ENCODE measurements at regions not wholly inside any gene's neighbourhood (a gene's known extent, or its start where the extent isn't known, plus 50 kb on each side); places are given as distances from the start of the nearest gene placed in this dataset.

- Histone ChIP-seq H3K9me3 (no peaks in the 10 kb centered on the region), H3K27me3 (replicated peaks; ENCODE audit: control insufficient read depth, insufficient read depth, low read length) (no peaks in the 10 kb centered on the region; the same call in 1 of the 2 replicates), H3K4me1 (no peaks in the 10 kb centered on the region), H3K4me3 (ENCODE audit: low read depth, low read length) (no peak overlapping the region), H3K36me3 (ENCODE audit: control insufficient read depth, insufficient read depth, low read length) (no peaks in the 10 kb centered on the region)
- Mint-ChIP-seq H3K27me3 (ENCODE audit: insufficient read depth, unreplicated experiment) (no peaks in the 10 kb centered on the region), H3K36me3 (ENCODE audit: insufficient read depth, unreplicated experiment) (no peaks in the 10 kb centered on the region), H3K27ac (ENCODE audit: unreplicated experiment) (no peak overlapping the region), H3K4me3 (ENCODE audit: unreplicated experiment) (no peak overlapping the region), H3K9me3 (ENCODE audit: unreplicated experiment) (no peaks in the 10 kb centered on the region), H3K4me1 (ENCODE audit: low read depth, unreplicated experiment) (no peaks in the 10 kb centered on the region)
- no TSS peak for BruUV-seq (replicated peaks)
- CTCF ChIA-PET: no interaction called here
- intact Hi-C loops (cut with micrococcal nuclease; ENCODE audit: unreplicated experiment): no loop called here
- no peak for DNase-seq
- POLR2A ChIA-PET: no interaction called here
- no peak for TF ChIP-seq CTCF (IDR thresholded peaks at IDR 0.05; ENCODE audit: insufficient read depth in 1 of 2, low read depth in 1 of 2, low read length in 1 of 2, severe bottlenecking in 1 of 2, unreplicated experiment in 1 of 2)
Measured at GRCh38 chr2:234603619-234604018, 106.7 kb upstream of the ARL4C start.

- ChIA-PET POLR2A (no interaction called here), CTCF (no interaction called here)
- H3K4me3 ChIP-seq (ENCODE audit: low read depth, low read length): no peak overlapping the region
- no peaks in the 10 kb centered on the region for H3K4me1 ChIP-seq
- H3K36me3 Mint-ChIP-seq (ENCODE audit: insufficient read depth, unreplicated experiment): no peaks in the 10 kb centered on the region
- no peaks in the 10 kb centered on the region for H3K9me3 Mint-ChIP-seq (ENCODE audit: unreplicated experiment)
- H3K4me1 Mint-ChIP-seq (ENCODE audit: low read depth, unreplicated experiment): no peaks in the 10 kb centered on the region
- no peaks in the 10 kb centered on the region for H3K36me3 ChIP-seq (ENCODE audit: control insufficient read depth, insufficient read depth, low read length)
- no peaks in the 10 kb centered on the region for H3K9me3 ChIP-seq
- H3K4me3 Mint-ChIP-seq (ENCODE audit: unreplicated experiment): no peak overlapping the region
- no peaks in the 10 kb centered on the region for H3K27me3 ChIP-seq (replicated peaks; ENCODE audit: control insufficient read depth, insufficient read depth, low read length)
- H3K27me3 Mint-ChIP-seq (ENCODE audit: insufficient read depth, unreplicated experiment): no peaks in the 10 kb centered on the region
- BruUV-seq (replicated peaks): no TSS peak
- no peak for DNase-seq
- intact Hi-C loops (cut with micrococcal nuclease; ENCODE audit: unreplicated experiment): no loop called here
- TF ChIP-seq CTCF (IDR thresholded peaks at IDR 0.05; ENCODE audit: insufficient read depth in 1 of 2, low read depth in 1 of 2, low read length in 1 of 2, severe bottlenecking in 1 of 2, unreplicated experiment in 1 of 2): no peak
- no peak overlapping the region for H3K27ac Mint-ChIP-seq (ENCODE audit: unreplicated experiment)
Measured at GRCh38 chr2:234601213-234601612, 104.3 kb upstream of the ARL4C start.

- no peaks in the 10 kb centered on the region for H3K4me1 Mint-ChIP-seq (ENCODE audit: low read depth, unreplicated experiment)
- H3K9me3 Mint-ChIP-seq (ENCODE audit: unreplicated experiment): no peaks in the 10 kb centered on the region
- H3K36me3 Mint-ChIP-seq (ENCODE audit: insufficient read depth, unreplicated experiment): no peaks in the 10 kb centered on the region
- ChIA-PET POLR2A (no interaction called here), CTCF (no interaction called here)
- H3K4me3 Mint-ChIP-seq (ENCODE audit: unreplicated experiment): no peak overlapping the region
- Histone ChIP-seq H3K4me3 (ENCODE audit: low read depth, low read length) (no peak overlapping the region), H3K4me1 (no peaks in the 10 kb centered on the region), H3K36me3 (ENCODE audit: control insufficient read depth, insufficient read depth, low read length) (no peaks in the 10 kb centered on the region), H3K9me3 (no peaks in the 10 kb centered on the region), H3K27me3 (replicated peaks; ENCODE audit: control insufficient read depth, insufficient read depth, low read length) (no peaks in the 10 kb centered on the region)
- H3K27ac Mint-ChIP-seq (ENCODE audit: unreplicated experiment): no peak overlapping the region
- no TSS peak for BruUV-seq (replicated peaks)
- intact Hi-C loops (cut with micrococcal nuclease; ENCODE audit: unreplicated experiment): no loop called here
- TF ChIP-seq CTCF (IDR thresholded peaks at IDR 0.05; ENCODE audit: insufficient read depth in 1 of 2, low read depth in 1 of 2, low read length in 1 of 2, severe bottlenecking in 1 of 2, unreplicated experiment in 1 of 2): no peak
- H3K27me3 Mint-ChIP-seq (ENCODE audit: insufficient read depth, unreplicated experiment): no peaks in the 10 kb centered on the region
- no peak for DNase-seq
Measured at GRCh38 chr2:234597576-234597861, 100.6 kb upstream of the ARL4C start.
